B cell (primary cell): ENCODE measurements at regions not wholly inside any gene's neighbourhood (a gene's known extent, or its start where the extent isn't known, plus 50 kb on each side); places are given as distances from the start of the nearest gene placed in this dataset.

ENCODE experiments used
- EZH2 ChIP-seq: IDR thresholded peaks from 2 replicates; pipeline ENCODE4 v1.6.1; 2012; ENCODE audit warnings: borderline replicate concordance, low read depth, mild to moderate bottlenecking, moderate library complexity, low read length; ENCODE audit not compliant: insufficient read depth, poor library complexity, severe bottlenecking
- TF ChIP-seq, protein P1 (sequence below): fragments of 200-600 bp; IDR thresholded peaks from one replicate; pipeline ENCODE4 v1.8.0; 2022; ENCODE audit warnings: antibody characterized with exemption, mild to moderate bottlenecking

DNA sequence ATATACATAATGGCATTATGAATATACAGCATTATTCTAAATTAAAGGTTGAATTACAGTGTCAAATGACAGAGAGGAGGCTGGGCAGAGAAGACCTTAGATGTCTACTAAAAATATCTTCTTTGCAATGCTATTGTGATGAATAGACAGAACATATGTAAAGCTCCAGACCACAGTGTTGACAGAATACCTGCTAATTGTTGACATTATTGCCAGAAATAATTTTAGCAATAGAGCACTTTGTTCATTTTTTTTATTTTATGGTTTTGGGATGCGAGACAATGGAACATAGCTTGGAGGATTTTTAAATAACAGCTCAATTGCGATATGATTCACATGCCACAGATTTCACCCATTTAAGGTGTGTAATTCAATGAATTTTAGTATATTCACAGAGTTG, 508.8 kb downstream of the PSAT1 start:
- TF ChIP-seq, protein P1, sequence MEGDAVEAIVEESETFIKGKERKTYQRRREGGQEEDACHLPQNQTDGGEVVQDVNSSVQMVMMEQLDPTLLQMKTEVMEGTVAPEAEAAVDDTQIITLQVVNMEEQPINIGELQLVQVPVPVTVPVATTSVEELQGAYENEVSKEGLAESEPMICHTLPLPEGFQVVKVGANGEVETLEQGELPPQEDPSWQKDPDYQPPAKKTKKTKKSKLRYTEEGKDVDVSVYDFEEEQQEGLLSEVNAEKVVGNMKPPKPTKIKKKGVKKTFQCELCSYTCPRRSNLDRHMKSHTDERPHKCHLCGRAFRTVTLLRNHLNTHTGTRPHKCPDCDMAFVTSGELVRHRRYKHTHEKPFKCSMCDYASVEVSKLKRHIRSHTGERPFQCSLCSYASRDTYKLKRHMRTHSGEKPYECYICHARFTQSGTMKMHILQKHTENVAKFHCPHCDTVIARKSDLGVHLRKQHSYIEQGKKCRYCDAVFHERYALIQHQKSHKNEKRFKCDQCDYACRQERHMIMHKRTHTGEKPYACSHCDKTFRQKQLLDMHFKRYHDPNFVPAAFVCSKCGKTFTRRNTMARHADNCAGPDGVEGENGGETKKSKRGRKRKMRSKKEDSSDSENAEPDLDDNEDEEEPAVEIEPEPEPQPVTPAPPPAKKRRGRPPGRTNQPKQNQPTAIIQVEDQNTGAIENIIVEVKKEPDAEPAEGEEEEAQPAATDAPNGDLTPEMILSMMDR, result no peak
- no peak for TF ChIP-seq EZH2
